ENCODE measurements at regions not wholly inside any gene's neighbourhood (a gene's known extent, or its start where the extent isn't known, plus 50 kb on each side); places are given as distances from the start of the nearest gene placed in this dataset.

- WGBS (ENCODE audit: low lambda C conversion rate, missing lambda C conversion rate), result 92% methylated on average over 4 of the region's 5 CpGs
- Histone ChIP-seq H3K9me3 (ENCODE audit: low read depth) (no peaks in the 10 kb centered on the region), H3K79me2 (no peaks in the 10 kb centered on the region), H2AFZ (no peak overlapping the region), H3K4me3 (no peak overlapping the region), H3K27ac (no peak overlapping the region), H3K4me2 (no peak overlapping the region), H3K27me3 (no peaks in the 10 kb centered on the region), H3K36me3 (replicated peaks; ENCODE audit: insufficient read depth, low read depth) (no peaks in the 10 kb centered on the region), H3K9me2 (replicated peaks; ENCODE audit: insufficient read depth) (no peaks in the 10 kb centered on the region), H3K4me1 (ENCODE audit: insufficient read depth) (no peaks in the 10 kb centered on the region), H4K20me1 (ENCODE audit: insufficient read depth, poor library complexity, severe bottlenecking) (no peaks in the 10 kb centered on the region)
- TF ChIP-seq EZH2phosphoT487 (IDR thresholded peaks at IDR 0.05; ENCODE audit: low read depth, severe bottlenecking, unreplicated experiment), result no peak
- TF ChIP-seq EZH2 (IDR thresholded peaks at IDR 0.05; ENCODE audit: borderline replicate concordance), result no peak
- no peak for TF ChIP-seq CTCF (IDR thresholded peaks at IDR 0.05; ENCODE audit: poor library complexity)
- DNase-seq (ENCODE audit: low spot score), result no peak
Measured at GRCh38 chr4:130484826-130485225, 1388.9 kb downstream of the C4orf33 start.

GRCh38 chr4:130485371-130485770, 1389.4 kb downstream of the C4orf33 start:
- Histone ChIP-seq H3K4me3 (no peak overlapping the region), H2AFZ (no peak overlapping the region), H3K4me1 (ENCODE audit: insufficient read depth) (no peaks in the 10 kb centered on the region), H3K27ac (no peak overlapping the region), H3K4me2 (no peak overlapping the region), H3K79me2 (no peaks in the 10 kb centered on the region), H4K20me1 (ENCODE audit: insufficient read depth, poor library complexity, severe bottlenecking) (no peaks in the 10 kb centered on the region), H3K27me3 (no peaks in the 10 kb centered on the region), H3K9me2 (replicated peaks; ENCODE audit: insufficient read depth) (no peaks in the 10 kb centered on the region), H3K36me3 (replicated peaks; ENCODE audit: insufficient read depth, low read depth) (no peaks in the 10 kb centered on the region), H3K9me3 (ENCODE audit: low read depth) (no peaks in the 10 kb centered on the region)
- TF ChIP-seq CTCF (IDR thresholded peaks at IDR 0.05; ENCODE audit: poor library complexity), result no peak
- TF ChIP-seq EZH2 (IDR thresholded peaks at IDR 0.05; ENCODE audit: borderline replicate concordance), result no peak
- no peak for TF ChIP-seq EZH2phosphoT487 (IDR thresholded peaks at IDR 0.05; ENCODE audit: low read depth, severe bottlenecking, unreplicated experiment)
- 91% methylated on average over 3 of the region's 3 CpGs for WGBS (ENCODE audit: low lambda C conversion rate, missing lambda C conversion rate)
- no peak for DNase-seq (ENCODE audit: low spot score)

- no peak for DNase-seq (ENCODE audit: low spot score)
- no peak overlapping the region for H3K27ac ChIP-seq
- TF ChIP-seq EZH2 (IDR thresholded peaks at IDR 0.05; ENCODE audit: borderline replicate concordance), result no peak
- no peak for TF ChIP-seq EZH2phosphoT487 (IDR thresholded peaks at IDR 0.05; ENCODE audit: low read depth, severe bottlenecking, unreplicated experiment)
- TF ChIP-seq CTCF (IDR thresholded peaks at IDR 0.05; ENCODE audit: poor library complexity), result no peak
- H3K36me3 ChIP-seq (replicated peaks; ENCODE audit: insufficient read depth, low read depth), result no peaks in the 10 kb centered on the region
- H2AFZ ChIP-seq, result no peak overlapping the region
- no peaks in the 10 kb centered on the region for H4K20me1 ChIP-seq (ENCODE audit: insufficient read depth, poor library complexity, severe bottlenecking)
- H3K27me3 ChIP-seq, result no peaks in the 10 kb centered on the region
- no peak overlapping the region for H3K4me3 ChIP-seq
- H3K9me2 ChIP-seq (replicated peaks; ENCODE audit: insufficient read depth), result no peaks in the 10 kb centered on the region
- H3K4me2 ChIP-seq, result no peak overlapping the region
- no peaks in the 10 kb centered on the region for H3K79me2 ChIP-seq
- no peaks in the 10 kb centered on the region for H3K9me3 ChIP-seq (ENCODE audit: low read depth)
- no peaks in the 10 kb centered on the region for H3K4me1 ChIP-seq (ENCODE audit: insufficient read depth)
Measured at GRCh38 chr4:130486186-130486585, 1390.2 kb downstream of the C4orf33 start.

- Histone ChIP-seq H3K9me2 (replicated peaks; ENCODE audit: insufficient read depth) (no peaks in the 10 kb centered on the region), H3K27ac (no peak overlapping the region), H3K4me1 (ENCODE audit: insufficient read depth) (no peaks in the 10 kb centered on the region), H3K79me2 (no peaks in the 10 kb centered on the region), H3K4me3 (no peak overlapping the region), H3K4me2 (no peak overlapping the region), H3K9me3 (ENCODE audit: low read depth) (no peaks in the 10 kb centered on the region), H3K36me3 (replicated peaks; ENCODE audit: insufficient read depth, low read depth) (no peaks in the 10 kb centered on the region), H4K20me1 (ENCODE audit: insufficient read depth, poor library complexity, severe bottlenecking) (no peaks in the 10 kb centered on the region), H2AFZ (no peak overlapping the region), H3K27me3 (no peaks in the 10 kb centered on the region)
- no peak for DNase-seq (ENCODE audit: low spot score)
- no peak for TF ChIP-seq EZH2phosphoT487 (IDR thresholded peaks at IDR 0.05; ENCODE audit: low read depth, severe bottlenecking, unreplicated experiment)
- no peak for TF ChIP-seq CTCF (IDR thresholded peaks at IDR 0.05; ENCODE audit: poor library complexity)
- TF ChIP-seq EZH2 (IDR thresholded peaks at IDR 0.05; ENCODE audit: borderline replicate concordance), result no peak
Measured at GRCh38 chr4:130486841-130487240, 1390.9 kb downstream of the C4orf33 start.

Data from hepatocyte (in vitro differentiated cells).